HL-60 (cell line): ENCODE measurements at regions not wholly inside any gene's neighbourhood (a gene's known extent, or its start where the extent isn't known, plus 50 kb on each side); places are given as distances from the start of the nearest gene placed in this dataset.

Source experiments
- DNase-seq, 2 experiments: peaks; one replicate each; pipeline ENCODE4 v3.0.0-alpha.2; 2010 to 2020; ENCODE audit warnings: low read depth in 1 of 2, low spot score in 1 of 2
- H3K27ac ChIP-seq: fragments of 250-450 bp; sonication (Bioruptor Pico); replicated peaks from 2 replicates; pipeline ENCODE4 v1.5.1; 2020; ENCODE audit warnings: mild to moderate bottlenecking, moderate library complexity
- H3K27me3 ChIP-seq: fragments of 250-450 bp; sonication (Bioruptor Pico); 2 replicates; pipeline ENCODE4 v1.5.1; 2021; ENCODE audit warnings: mild to moderate bottlenecking, moderate library complexity; ENCODE audit not compliant: insufficient read depth, poor library complexity, severe bottlenecking
- H3K4me3 ChIP-seq: replicated peaks from 2 replicates; pipeline ENCODE4 v1.5.1; 2011; ENCODE audit warnings: mild to moderate bottlenecking, control low read depth, low read length; ENCODE audit not compliant: insufficient read depth
- CTCF ChIP-seq: IDR thresholded peaks from one replicate; pipeline ENCODE4 v1.5.1; 2011; ENCODE audit warnings: low read length, control low read depth, inconsistent platforms; ENCODE audit not compliant: insufficient read depth
- GABPA ChIP-seq: IDR thresholded peaks from 2 replicates; pipeline ENCODE4 v1.6.1; 2012; ENCODE audit warnings: low read depth
- POLR2AphosphoS5 ChIP-seq: IDR thresholded peaks from 2 replicates; pipeline ENCODE4 v1.6.1; 2012; ENCODE audit warnings: low read depth
- SPI1 ChIP-seq: IDR thresholded peaks from 2 replicates; pipeline ENCODE4 v1.6.1; 2012; ENCODE audit warnings: low read depth, mild to moderate bottlenecking, borderline replicate concordance
- TF ChIP-seq, protein P1 (sequence below): IDR thresholded peaks from 2 replicates; pipeline ENCODE4 v1.6.1; 2012; ENCODE audit warnings: low read depth; ENCODE audit not compliant: insufficient replicate concordance

DNA sequence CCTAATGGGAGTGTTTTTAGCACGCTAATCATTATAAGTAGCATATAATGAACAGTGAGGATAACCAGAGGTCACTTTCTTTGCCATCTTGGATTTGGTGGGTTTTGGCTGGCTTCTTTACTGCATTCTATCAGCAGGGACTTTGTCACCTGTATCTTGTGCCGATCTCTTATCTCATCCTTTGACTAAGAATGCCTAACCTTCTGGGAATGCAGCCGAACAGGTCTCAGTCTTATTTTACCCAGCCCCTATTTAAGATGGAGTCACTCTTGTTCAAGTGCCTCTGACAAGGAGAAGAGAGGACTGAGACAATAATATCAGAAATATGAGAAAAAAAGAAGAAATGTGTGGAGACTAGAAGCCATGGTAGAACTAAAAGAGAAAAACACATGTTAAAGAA lies 276.4 kb downstream of the TMX3 start:
- TF ChIP-seq SPI1: no peak
- no peak for TF ChIP-seq CTCF
- TF ChIP-seq POLR2AphosphoS5: no peak
- TF ChIP-seq, protein P1, sequence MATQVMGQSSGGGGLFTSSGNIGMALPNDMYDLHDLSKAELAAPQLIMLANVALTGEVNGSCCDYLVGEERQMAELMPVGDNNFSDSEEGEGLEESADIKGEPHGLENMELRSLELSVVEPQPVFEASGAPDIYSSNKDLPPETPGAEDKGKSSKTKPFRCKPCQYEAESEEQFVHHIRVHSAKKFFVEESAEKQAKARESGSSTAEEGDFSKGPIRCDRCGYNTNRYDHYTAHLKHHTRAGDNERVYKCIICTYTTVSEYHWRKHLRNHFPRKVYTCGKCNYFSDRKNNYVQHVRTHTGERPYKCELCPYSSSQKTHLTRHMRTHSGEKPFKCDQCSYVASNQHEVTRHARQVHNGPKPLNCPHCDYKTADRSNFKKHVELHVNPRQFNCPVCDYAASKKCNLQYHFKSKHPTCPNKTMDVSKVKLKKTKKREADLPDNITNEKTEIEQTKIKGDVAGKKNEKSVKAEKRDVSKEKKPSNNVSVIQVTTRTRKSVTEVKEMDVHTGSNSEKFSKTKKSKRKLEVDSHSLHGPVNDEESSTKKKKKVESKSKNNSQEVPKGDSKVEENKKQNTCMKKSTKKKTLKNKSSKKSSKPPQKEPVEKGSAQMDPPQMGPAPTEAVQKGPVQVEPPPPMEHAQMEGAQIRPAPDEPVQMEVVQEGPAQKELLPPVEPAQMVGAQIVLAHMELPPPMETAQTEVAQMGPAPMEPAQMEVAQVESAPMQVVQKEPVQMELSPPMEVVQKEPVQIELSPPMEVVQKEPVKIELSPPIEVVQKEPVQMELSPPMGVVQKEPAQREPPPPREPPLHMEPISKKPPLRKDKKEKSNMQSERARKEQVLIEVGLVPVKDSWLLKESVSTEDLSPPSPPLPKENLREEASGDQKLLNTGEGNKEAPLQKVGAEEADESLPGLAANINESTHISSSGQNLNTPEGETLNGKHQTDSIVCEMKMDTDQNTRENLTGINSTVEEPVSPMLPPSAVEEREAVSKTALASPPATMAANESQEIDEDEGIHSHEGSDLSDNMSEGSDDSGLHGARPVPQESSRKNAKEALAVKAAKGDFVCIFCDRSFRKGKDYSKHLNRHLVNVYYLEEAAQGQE: no peak
- no peak for TF ChIP-seq GABPA
- no peak for DNase-seq
- no peaks in the 10 kb centered on the region for H3K27me3 ChIP-seq
- no peak overlapping the region for H3K4me3 ChIP-seq
- no peak overlapping the region for H3K27ac ChIP-seq

- Histone ChIP-seq H3K27ac (no peak overlapping the region), H3K27me3 (no peaks in the 10 kb centered on the region), H3K4me3 (no peak overlapping the region)
- TF ChIP-seq CTCF: no peak
- TF ChIP-seq, protein P1: no peak
- no peak for TF ChIP-seq SPI1
- no peak for TF ChIP-seq POLR2AphosphoS5
- no peak for TF ChIP-seq GABPA
- peak; percentile 8 to 11 for DNase-seq
Observed at GRCh38 chr18:68436485-68436884, 278.4 kb downstream of the TMX3 start.

- no peaks in the 10 kb centered on the region for H3K27me3 ChIP-seq
- no peak for DNase-seq
- TF ChIP-seq SPI1 (no peak), CTCF (no peak), POLR2AphosphoS5 (no peak), GABPA (no peak)
- TF ChIP-seq, protein P1: no peak
- no peak overlapping the region for H3K27ac ChIP-seq
- no peak overlapping the region for H3K4me3 ChIP-seq
Observed at GRCh38 chr18:68435581-68435980, 279.3 kb downstream of the TMX3 start.
